Body of pancreas (tissue), 4 donors: ENCODE measurements at regions not wholly inside any gene's neighbourhood (a gene's known extent, or its start where the extent isn't known, plus 50 kb on each side); places are given as distances from the start of the nearest gene placed in this dataset.

Experiments used
- POLR2A ChIP-seq, 3 donors: fragments of 450-650 bp; IDR thresholded peaks; one replicate each; pipeline ENCODE4 v1.6.1; 2016; ENCODE audit warnings: antibody characterized with exemption in 3 of 3, mild to moderate bottlenecking in 2 of 3
- TF ChIP-seq, protein P1 (sequence below), 7 experiments: fragments of 450-650 bp in 4 of 7; fragments of 200-600 bp in 3 of 7; sonication (generic) in 3 of 7; IDR thresholded peaks; one replicate each; pipeline ENCODE4 v1.5.1; 2016 to 2019; ENCODE audit warnings: antibody characterized with exemption in 7 of 7

DNA sequence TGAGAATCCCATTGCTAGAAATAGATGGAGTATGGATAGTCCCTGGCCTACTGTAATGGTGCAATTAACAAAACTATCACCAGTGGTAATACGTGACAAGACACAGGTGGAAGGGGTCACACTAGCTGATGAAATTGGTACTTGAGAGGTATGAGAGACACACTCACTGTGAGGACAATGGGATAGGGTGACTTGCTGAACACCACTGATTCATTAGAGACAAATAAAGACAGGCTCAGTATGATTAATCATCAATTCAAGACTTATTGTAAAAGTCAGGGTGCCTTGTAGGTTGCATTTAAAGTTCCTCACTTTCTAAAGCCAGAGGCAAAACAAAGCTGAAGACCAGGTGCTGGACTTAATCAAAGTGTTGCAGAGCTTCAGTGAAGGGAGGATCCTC is 361.6 kb upstream of the EMCN start:
- no peak for TF ChIP-seq POLR2A (IDR thresholded peaks at IDR 0.05)
- TF ChIP-seq, protein P1, sequence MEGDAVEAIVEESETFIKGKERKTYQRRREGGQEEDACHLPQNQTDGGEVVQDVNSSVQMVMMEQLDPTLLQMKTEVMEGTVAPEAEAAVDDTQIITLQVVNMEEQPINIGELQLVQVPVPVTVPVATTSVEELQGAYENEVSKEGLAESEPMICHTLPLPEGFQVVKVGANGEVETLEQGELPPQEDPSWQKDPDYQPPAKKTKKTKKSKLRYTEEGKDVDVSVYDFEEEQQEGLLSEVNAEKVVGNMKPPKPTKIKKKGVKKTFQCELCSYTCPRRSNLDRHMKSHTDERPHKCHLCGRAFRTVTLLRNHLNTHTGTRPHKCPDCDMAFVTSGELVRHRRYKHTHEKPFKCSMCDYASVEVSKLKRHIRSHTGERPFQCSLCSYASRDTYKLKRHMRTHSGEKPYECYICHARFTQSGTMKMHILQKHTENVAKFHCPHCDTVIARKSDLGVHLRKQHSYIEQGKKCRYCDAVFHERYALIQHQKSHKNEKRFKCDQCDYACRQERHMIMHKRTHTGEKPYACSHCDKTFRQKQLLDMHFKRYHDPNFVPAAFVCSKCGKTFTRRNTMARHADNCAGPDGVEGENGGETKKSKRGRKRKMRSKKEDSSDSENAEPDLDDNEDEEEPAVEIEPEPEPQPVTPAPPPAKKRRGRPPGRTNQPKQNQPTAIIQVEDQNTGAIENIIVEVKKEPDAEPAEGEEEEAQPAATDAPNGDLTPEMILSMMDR (IDR thresholded peaks at IDR 0.05): no peak
